Renal cortex interstitium (tissue), 11 donors: ENCODE measurements at regions not wholly inside any gene's neighbourhood (a gene's known extent, or its start where the extent isn't known, plus 50 kb on each side); places are given as distances from the start of the nearest gene placed in this dataset.
"Not testable (repeated sequence)": the region's sequence is repeated elsewhere in the genome, so short reads cannot be mapped to it uniquely, and the experiment has no call there.

Experiments
- DNase-seq, 11 donors: peaks; one replicate each; pipeline ENCODE4 v3.0.0-alpha.2; 2013; ENCODE audit warnings: low read depth in 9 of 11, low spot score in 4 of 11; ENCODE audit errors: extremely low read depth in 1 of 11

DNA sequence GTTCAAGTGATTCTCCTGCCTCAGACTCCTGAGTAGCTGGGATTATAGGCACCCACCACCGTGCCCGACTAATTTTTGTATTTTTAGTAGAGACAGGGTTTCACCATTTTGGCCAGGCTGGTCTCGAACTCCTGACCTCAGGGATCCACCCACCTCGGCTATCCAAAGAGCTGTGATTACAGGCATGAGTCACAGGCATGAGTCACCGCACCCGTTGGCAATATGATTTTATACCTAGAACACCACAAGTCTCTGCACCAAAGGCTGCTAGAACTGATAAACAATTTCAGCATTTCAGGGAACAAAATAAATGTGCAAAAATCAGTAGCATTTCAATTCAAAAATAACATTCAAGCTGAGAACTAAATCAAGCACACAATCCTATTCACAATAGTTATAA lies 1177.6 kb downstream of the STIM2 start:
- DNase-seq = not testable (repeated sequence)

DNA sequence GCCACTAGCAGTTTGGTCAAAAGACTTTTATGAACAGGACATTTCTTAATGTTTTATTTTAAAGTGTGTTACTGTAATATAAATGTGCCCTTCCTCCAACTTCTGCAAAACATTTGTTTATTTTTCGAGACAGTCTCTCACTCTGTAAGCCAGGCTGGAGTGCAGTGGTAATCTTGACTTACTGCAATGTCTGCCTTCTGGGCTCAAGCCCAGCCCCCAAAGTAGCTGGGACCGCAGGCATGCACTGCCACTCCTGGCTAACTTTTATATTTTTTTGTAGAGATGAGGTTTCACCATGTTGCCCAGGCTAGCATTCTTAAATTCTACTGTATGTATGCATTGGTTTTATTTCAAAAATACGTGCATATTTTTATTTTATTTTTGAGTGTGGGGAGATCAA lies 1201.9 kb downstream of the STIM2 start:
- no peak for DNase-seq

GRCh38 chr4:28073860-28074555 lies 1213.4 kb downstream of the STIM2 start:
- DNase-seq = no peak

DNA sequence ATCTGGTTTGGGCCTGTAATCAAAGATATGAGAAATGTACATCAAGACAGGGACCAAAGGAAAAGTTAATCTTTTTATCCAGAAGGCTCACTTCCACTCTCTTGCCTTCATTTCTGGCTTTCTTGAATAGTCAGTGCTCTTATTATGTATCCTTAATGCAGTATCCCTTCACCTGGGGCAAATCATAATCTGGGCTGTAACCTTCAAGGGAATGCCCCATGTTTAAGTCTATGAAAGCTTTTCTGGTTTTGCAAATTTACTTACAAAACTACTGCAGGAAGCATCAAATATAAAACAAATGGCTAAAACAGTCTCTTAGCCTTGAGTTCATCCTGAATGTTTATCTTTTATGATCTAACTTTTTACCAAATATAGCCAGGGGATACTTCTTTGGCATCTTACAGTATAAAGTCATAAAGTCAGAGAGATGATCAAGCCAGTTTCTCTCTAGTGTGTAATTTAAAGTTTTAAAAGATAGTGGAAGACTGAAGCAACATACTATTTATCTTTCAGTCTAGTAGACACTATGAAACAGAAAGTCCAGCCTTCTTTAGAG lies 1214.8 kb downstream of the STIM2 start:
- no peak for DNase-seq

- not testable (repeated sequence) for DNase-seq
Observed at GRCh38 chr4:28077203-28077602, 1216.6 kb downstream of the STIM2 start.

DNA sequence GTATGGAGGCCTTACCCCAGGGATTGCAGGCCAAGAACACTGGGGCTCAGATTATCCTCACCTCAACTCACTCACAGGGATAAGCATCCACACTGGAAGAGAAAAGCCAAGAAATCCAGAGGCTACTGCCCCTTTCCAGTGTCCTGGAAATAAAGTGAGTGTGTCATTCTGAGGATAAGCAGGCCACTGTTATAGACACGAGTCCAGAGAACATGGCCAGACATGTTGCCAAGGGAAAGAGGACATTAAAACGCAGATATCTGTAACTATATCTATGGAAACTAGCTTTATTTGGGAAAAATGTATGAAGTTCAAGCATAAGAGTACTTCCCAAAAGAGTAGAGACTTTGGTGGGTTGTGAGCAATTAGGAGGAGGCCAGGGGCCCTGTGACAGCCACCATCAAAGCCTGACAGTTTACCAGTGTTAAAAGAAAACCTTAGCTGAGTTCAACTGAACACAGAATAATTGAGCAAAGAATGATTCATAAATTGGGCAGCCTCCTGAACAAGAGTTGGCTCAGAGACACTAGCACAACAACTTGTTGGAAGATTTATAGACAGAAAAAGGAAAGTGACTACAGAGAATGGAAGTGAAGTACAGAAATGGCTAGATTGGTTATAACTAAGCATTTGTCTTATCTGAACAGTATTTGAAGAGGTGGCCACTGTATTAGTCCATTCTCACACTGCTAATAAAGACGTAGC lies 1222.2 kb downstream of the STIM2 start:
- DNase-seq = no peak

GRCh38 chr4:28092610-28093009 lies 1232.0 kb downstream of the STIM2 start:
- no peak for DNase-seq

- DNase-seq = no peak
Observed at GRCh38 chr4:28093071-28093470, 1232.4 kb downstream of the STIM2 start.

GRCh38 chr4:28101583-28101982 lies 1240.9 kb downstream of the STIM2 start:
- no peak for DNase-seq

DNA sequence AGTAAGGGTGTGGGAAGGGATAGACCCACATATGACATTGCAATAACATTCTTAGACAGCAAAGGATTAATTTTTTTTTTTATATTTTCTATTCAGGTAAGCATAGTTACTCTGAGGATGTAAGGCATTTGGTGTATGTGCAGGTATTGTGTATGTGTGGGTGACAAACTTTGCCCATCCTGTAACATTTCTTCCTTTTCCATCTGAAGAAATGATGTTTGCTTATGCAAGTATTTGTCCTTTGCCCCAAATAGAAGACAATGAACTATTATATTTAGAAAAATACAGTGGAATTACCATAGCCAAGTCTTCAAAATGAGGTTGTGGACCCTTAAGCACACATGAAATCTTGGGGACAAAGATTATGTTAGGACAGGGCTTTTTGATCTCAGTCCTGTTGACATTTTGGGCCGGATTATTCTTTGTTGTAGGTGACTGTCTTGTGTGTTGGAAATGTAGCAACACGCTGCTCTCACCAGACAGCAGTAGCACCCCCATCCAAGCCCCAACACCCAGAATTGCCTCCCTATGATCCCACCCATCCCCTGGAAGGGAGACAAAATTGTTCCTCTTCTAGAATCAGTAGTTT lies 1244.7 kb downstream of the STIM2 start:
- DNase-seq = no peak

GRCh38 chr4:28106155-28106554 lies 1245.5 kb downstream of the STIM2 start:
- no peak for DNase-seq

DNA sequence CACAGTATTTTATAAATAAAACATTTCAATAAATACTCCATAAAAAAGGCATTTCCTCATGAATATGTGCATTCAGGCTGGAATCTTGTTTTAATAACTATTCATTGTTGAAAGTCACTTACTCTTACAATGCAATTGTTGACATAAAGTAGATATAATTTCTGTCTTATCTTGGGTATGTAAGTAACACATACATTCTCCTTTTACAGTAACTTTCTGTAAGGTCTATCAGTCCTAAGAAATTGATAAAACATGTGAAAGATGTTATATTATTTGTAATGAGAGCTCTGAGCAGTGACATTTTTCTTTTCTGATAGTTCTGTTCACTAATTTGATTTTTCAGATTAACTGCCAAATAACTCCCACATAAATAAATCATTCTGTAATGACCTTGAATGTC lies 1249.2 kb downstream of the STIM2 start:
- DNase-seq = no peak

GRCh38 chr4:28112691-28113335 lies 1252.2 kb downstream of the STIM2 start:
- not testable (repeated sequence) for DNase-seq

GRCh38 chr4:28113586-28113985 lies 1252.9 kb downstream of the STIM2 start:
- DNase-seq = not testable (repeated sequence)

GRCh38 chr4:28116526-28117083 lies 1256.0 kb downstream of the STIM2 start:
- DNase-seq = not testable (repeated sequence)

GRCh38 chr4:28117084-28117682 lies 1256.5 kb downstream of the STIM2 start:
- no peak for DNase-seq

DNA sequence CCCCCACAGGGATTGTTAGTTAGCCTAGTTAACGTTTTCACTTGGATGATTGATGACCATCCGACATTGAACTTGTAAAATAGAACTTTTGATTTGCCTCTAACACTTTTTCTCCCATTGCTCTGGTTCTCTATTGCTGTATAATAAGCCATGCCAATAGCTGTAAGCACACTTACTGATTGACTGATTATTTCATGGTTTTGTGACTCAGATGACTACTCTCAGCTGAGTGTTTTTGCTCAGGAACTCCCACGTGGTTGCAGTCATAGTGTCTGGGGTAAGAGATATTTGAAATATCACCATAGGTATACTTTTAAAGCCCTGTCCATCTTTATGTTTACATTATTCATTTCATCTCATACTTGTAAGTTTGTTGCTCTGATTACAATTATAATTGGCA lies 1285.5 kb downstream of the STIM2 start:
- no peak for DNase-seq

DNA sequence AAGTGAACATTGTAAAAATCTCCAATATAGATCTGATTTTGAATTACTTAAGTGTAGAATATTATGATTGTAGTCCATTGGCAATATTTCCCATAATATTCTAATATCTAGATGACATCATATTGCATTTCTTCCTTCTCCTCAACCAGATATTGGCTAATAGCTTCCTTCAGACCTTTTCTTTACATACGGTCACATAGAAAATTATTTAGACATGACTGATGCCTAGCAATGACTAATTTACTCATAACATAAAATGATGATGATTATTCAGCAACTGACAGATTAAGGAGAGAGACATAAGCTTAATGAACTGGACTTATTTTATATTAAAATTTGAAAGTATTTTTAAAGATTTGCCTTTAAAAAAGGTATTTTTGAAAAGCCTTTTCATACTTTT lies 1287.6 kb downstream of the STIM2 start:
- no peak for DNase-seq

- DNase-seq = no peak
Observed at GRCh38 chr4:28149762-28150161, 1289.1 kb downstream of the STIM2 start.
